ENCODE measurements at regions not wholly inside any gene's neighbourhood (a gene's known extent, or its start where the extent isn't known, plus 50 kb on each side); places are given as distances from the start of the nearest gene placed in this dataset.

GRCh38 chr16:26335236-26335853 lies 643.6 kb downstream of the HS3ST4 start:
- H3K36me3 Mint-ChIP-seq = no peaks in the 10 kb centered on the region
- H3K4me1 Mint-ChIP-seq (ENCODE audit: low read depth) = peaks cover 6% of the 10 kb centered on the region
- H3K27ac Mint-ChIP-seq = no peak overlapping the region
- peaks cover 6% of the 10 kb centered on the region for H3K27me3 Mint-ChIP-seq
- H3K4me3 Mint-ChIP-seq = no peak overlapping the region
- no peaks in the 10 kb centered on the region for H3K9me3 Mint-ChIP-seq (ENCODE audit: low read depth)

GRCh38 chr16:26342621-26343020 lies 650.9 kb downstream of the HS3ST4 start:
- Mint-ChIP-seq H3K27ac (no peak overlapping the region), H3K4me1 (ENCODE audit: low read depth) (no peaks in the 10 kb centered on the region), H3K4me3 (no peak overlapping the region), H3K27me3 (peaks cover 4% of the 10 kb centered on the region), H3K9me3 (ENCODE audit: low read depth) (no peaks in the 10 kb centered on the region), H3K36me3 (no peaks in the 10 kb centered on the region)

- Mint-ChIP-seq H3K4me1 (ENCODE audit: low read depth) (no peaks in the 10 kb centered on the region), H3K27ac (no peak overlapping the region), H3K4me3 (no peak overlapping the region), H3K36me3 (no peaks in the 10 kb centered on the region), H3K27me3 (peaks cover 7% of the 10 kb centered on the region), H3K9me3 (ENCODE audit: low read depth) (no peaks in the 10 kb centered on the region)
Observed at GRCh38 chr16:26344240-26344776, 652.5 kb downstream of the HS3ST4 start.

- no peaks in the 10 kb centered on the region for H3K4me1 Mint-ChIP-seq (ENCODE audit: low read depth)
- no peaks in the 10 kb centered on the region for H3K36me3 Mint-ChIP-seq
- peaks cover 7% of the 10 kb centered on the region for H3K27me3 Mint-ChIP-seq
- no peaks in the 10 kb centered on the region for H3K9me3 Mint-ChIP-seq (ENCODE audit: low read depth)
- H3K4me3 Mint-ChIP-seq = no peak overlapping the region
- H3K27ac Mint-ChIP-seq = no peak overlapping the region
Observed at GRCh38 chr16:26344976-26345375, 653.2 kb downstream of the HS3ST4 start.

- Mint-ChIP-seq H3K9me3 (ENCODE audit: low read depth) (peaks cover 1% of the 10 kb centered on the region), H3K27ac (no peak overlapping the region), H3K4me1 (ENCODE audit: low read depth) (no peaks in the 10 kb centered on the region)
Observed at GRCh38 chr16:26345966-26346365, 654.2 kb downstream of the HS3ST4 start.

GRCh38 chr16:26348095-26348494 lies 656.3 kb downstream of the HS3ST4 start:
- Mint-ChIP-seq H3K36me3 (no peaks in the 10 kb centered on the region), H3K9me3 (ENCODE audit: low read depth) (peaks cover 5% of the 10 kb centered on the region), H3K27me3 (peaks cover 6% of the 10 kb centered on the region), H3K4me3 (no peak overlapping the region), H3K4me1 (ENCODE audit: low read depth) (no peaks in the 10 kb centered on the region), H3K27ac (no peak overlapping the region)

More at GRCh38 chr16:26345966-26346365, 654.2 kb downstream of the HS3ST4 start:
- peaks cover 7% of the 10 kb centered on the region for H3K27me3 Mint-ChIP-seq
- H3K36me3 Mint-ChIP-seq = no peaks in the 10 kb centered on the region
- H3K4me3 Mint-ChIP-seq = no peak overlapping the region

- H3K9me3 Mint-ChIP-seq (ENCODE audit: low read depth) = peaks cover 4% of the 10 kb centered on the region
- H3K27me3 Mint-ChIP-seq = peaks cover 5% of the 10 kb centered on the region
Observed at GRCh38 chr16:26360867-26361266, 669.1 kb downstream of the HS3ST4 start.

GRCh38 chr16:26363581-26363980 lies 671.8 kb downstream of the HS3ST4 start:
- H3K9me3 Mint-ChIP-seq (ENCODE audit: low read depth) = no peaks in the 10 kb centered on the region

More at GRCh38 chr16:26360867-26361266, 669.1 kb downstream of the HS3ST4 start:
- Mint-ChIP-seq H3K4me3 (no peak overlapping the region), H3K27ac (no peak overlapping the region), H3K36me3 (no peaks in the 10 kb centered on the region), H3K4me1 (ENCODE audit: low read depth) (no peaks in the 10 kb centered on the region)

GRCh38 chr16:26365161-26365940 lies 673.6 kb downstream of the HS3ST4 start:
- no peak overlapping the region for H3K27ac Mint-ChIP-seq
- H3K4me1 Mint-ChIP-seq (ENCODE audit: low read depth) = no peaks in the 10 kb centered on the region
- H3K9me3 Mint-ChIP-seq (ENCODE audit: low read depth) = no peaks in the 10 kb centered on the region
- peaks cover 8% of the 10 kb centered on the region for H3K27me3 Mint-ChIP-seq
- H3K36me3 Mint-ChIP-seq = no peaks in the 10 kb centered on the region
- H3K4me3 Mint-ChIP-seq = no peak overlapping the region

More at GRCh38 chr16:26363581-26363980, 671.8 kb downstream of the HS3ST4 start:
- H3K27ac Mint-ChIP-seq = no peak overlapping the region
- no peaks in the 10 kb centered on the region for H3K4me1 Mint-ChIP-seq (ENCODE audit: low read depth)
- H3K4me3 Mint-ChIP-seq = no peak overlapping the region
- H3K36me3 Mint-ChIP-seq = no peaks in the 10 kb centered on the region
- peaks cover 8% of the 10 kb centered on the region for H3K27me3 Mint-ChIP-seq

GRCh38 chr16:26371349-26371869 lies 679.6 kb downstream of the HS3ST4 start:
- Mint-ChIP-seq H3K4me1 (ENCODE audit: low read depth) (no peaks in the 10 kb centered on the region), H3K4me3 (no peak overlapping the region), H3K27ac (no peak overlapping the region), H3K9me3 (ENCODE audit: low read depth) (no peaks in the 10 kb centered on the region), H3K36me3 (no peaks in the 10 kb centered on the region), H3K27me3 (peaks cover under 1% of the 10 kb centered on the region)

- no peak overlapping the region for H3K27ac Mint-ChIP-seq
- H3K9me3 Mint-ChIP-seq (ENCODE audit: low read depth) = peaks cover 3% of the 10 kb centered on the region
- no peaks in the 10 kb centered on the region for H3K4me1 Mint-ChIP-seq (ENCODE audit: low read depth)
- no peaks in the 10 kb centered on the region for H3K36me3 Mint-ChIP-seq
- no peak overlapping the region for H3K4me3 Mint-ChIP-seq
- no peaks in the 10 kb centered on the region for H3K27me3 Mint-ChIP-seq
Observed at GRCh38 chr16:26374279-26374925, 682.6 kb downstream of the HS3ST4 start.

GRCh38 chr16:26382586-26382985 lies 684.1 kb upstream of the C16orf82 start:
- peaks cover 3% of the 10 kb centered on the region for H3K27me3 Mint-ChIP-seq
- no peaks in the 10 kb centered on the region for H3K36me3 Mint-ChIP-seq
- H3K27ac Mint-ChIP-seq = no peak overlapping the region
- H3K4me1 Mint-ChIP-seq (ENCODE audit: low read depth) = no peaks in the 10 kb centered on the region
- H3K9me3 Mint-ChIP-seq (ENCODE audit: low read depth) = peaks cover 3% of the 10 kb centered on the region
- no peak overlapping the region for H3K4me3 Mint-ChIP-seq

GRCh38 chr16:26386096-26386495 lies 680.6 kb upstream of the C16orf82 start:
- H3K36me3 Mint-ChIP-seq = no peaks in the 10 kb centered on the region
- H3K27me3 Mint-ChIP-seq = peaks cover 6% of the 10 kb centered on the region
- H3K9me3 Mint-ChIP-seq (ENCODE audit: low read depth) = no peaks in the 10 kb centered on the region
- H3K4me3 Mint-ChIP-seq = no peak overlapping the region
- H3K27ac Mint-ChIP-seq = no peak overlapping the region
- H3K4me1 Mint-ChIP-seq (ENCODE audit: low read depth) = no peaks in the 10 kb centered on the region

GRCh38 chr16:26391833-26392232 lies 674.9 kb upstream of the C16orf82 start:
- Mint-ChIP-seq H3K27me3 (peaks cover 20% of the 10 kb centered on the region), H3K9me3 (ENCODE audit: low read depth) (peaks cover 5% of the 10 kb centered on the region), H3K27ac (no peak overlapping the region), H3K4me1 (ENCODE audit: low read depth) (no peaks in the 10 kb centered on the region), H3K4me3 (no peak overlapping the region), H3K36me3 (no peaks in the 10 kb centered on the region)

GRCh38 chr16:26394409-26394808 lies 672.3 kb upstream of the C16orf82 start:
- Mint-ChIP-seq H3K36me3 (no peaks in the 10 kb centered on the region), H3K27me3 (peaks cover 19% of the 10 kb centered on the region), H3K9me3 (ENCODE audit: low read depth) (peaks cover 5% of the 10 kb centered on the region), H3K4me1 (ENCODE audit: low read depth) (no peaks in the 10 kb centered on the region), H3K27ac (no peak overlapping the region), H3K4me3 (no peak overlapping the region)

Measured in activated naive CD8-positive, alpha-beta T cell (primary cell).